ENCODE measurements at regions not wholly inside any gene's neighbourhood (a gene's known extent, or its start where the extent isn't known, plus 50 kb on each side); places are given as distances from the start of the nearest gene placed in this dataset.

DNA sequence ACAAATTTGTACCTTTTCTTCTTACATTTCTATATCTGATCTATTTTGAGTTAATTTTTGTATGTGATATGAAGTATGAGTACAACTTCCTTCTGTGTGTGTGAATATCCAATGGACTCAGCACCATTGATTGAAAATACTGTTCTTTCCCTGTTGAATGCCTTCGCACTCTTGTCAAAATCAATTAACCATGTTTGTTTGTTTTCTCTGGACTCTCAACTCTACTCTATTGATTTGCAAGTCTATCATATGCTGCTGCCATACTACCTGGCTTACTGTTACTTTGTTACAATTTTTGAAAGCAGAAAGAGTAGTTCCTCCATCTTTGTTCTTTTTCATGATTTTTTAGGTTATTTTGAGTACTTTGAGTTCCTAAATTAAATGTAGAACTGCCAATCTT is 1437.4 kb upstream of the SPRY2 start:
- no peaks in the 10 kb centered on the region for H3K4me1 ChIP-seq
- no peaks in the 10 kb centered on the region for H3K27me3 ChIP-seq
- H3K36me3 ChIP-seq: no peaks in the 10 kb centered on the region
- no peak for DNase-seq
- H3K4me3 ChIP-seq: no peak overlapping the region
- no peaks in the 10 kb centered on the region for H3K9me3 ChIP-seq (replicated peaks)
- H3K27ac ChIP-seq: no peak overlapping the region

- Histone ChIP-seq H3K4me3 (no peak overlapping the region), H3K36me3 (no peaks in the 10 kb centered on the region), H3K27ac (no peak overlapping the region), H3K27me3 (no peaks in the 10 kb centered on the region), H3K9me3 (replicated peaks) (no peaks in the 10 kb centered on the region), H3K4me1 (no peaks in the 10 kb centered on the region)
- DNase-seq: no peak
Measured at GRCh38 chr13:81773263-81773662, 1432.3 kb upstream of the SPRY2 start.

DNA sequence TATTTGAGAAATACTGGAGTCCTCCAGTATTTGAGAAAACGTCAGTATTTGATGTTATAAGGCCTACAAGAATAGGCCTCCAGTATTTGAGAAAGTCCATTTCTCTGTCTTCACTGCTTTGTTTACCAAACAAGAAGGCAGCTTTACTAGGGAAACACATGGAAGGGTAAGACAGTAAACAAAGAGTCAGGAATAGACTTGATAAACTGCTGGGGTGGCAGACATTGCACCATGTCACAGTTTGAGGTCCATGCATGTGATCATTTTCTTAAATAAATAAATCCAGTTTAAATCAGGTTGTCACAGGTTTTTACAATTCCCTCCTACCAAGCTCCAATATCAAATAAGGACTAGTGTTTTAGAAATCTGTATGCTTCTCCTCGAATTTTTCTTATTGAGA is 1431.0 kb upstream of the SPRY2 start:
- Histone ChIP-seq H3K4me3 (no peak overlapping the region), H3K4me1 (no peaks in the 10 kb centered on the region), H3K27ac (no peak overlapping the region), H3K27me3 (no peaks in the 10 kb centered on the region), H3K36me3 (no peaks in the 10 kb centered on the region), H3K9me3 (replicated peaks) (no peaks in the 10 kb centered on the region)
- DNase-seq: no peak

- H3K27me3 ChIP-seq: no peaks in the 10 kb centered on the region
- DNase-seq: no peak
- H3K9me3 ChIP-seq (replicated peaks): no peaks in the 10 kb centered on the region
- no peaks in the 10 kb centered on the region for H3K36me3 ChIP-seq
- H3K4me3 ChIP-seq: no peak overlapping the region
- H3K27ac ChIP-seq: no peak overlapping the region
- H3K4me1 ChIP-seq: no peaks in the 10 kb centered on the region
Measured at GRCh38 chr13:81770868-81771505, 1430.1 kb upstream of the SPRY2 start.

- no peaks in the 10 kb centered on the region for H3K9me3 ChIP-seq (replicated peaks)
- no peak overlapping the region for H3K27ac ChIP-seq
- H3K4me1 ChIP-seq: no peaks in the 10 kb centered on the region
- DNase-seq: no peak
- H3K36me3 ChIP-seq: no peaks in the 10 kb centered on the region
- H3K27me3 ChIP-seq: no peaks in the 10 kb centered on the region
- H3K4me3 ChIP-seq: no peak overlapping the region
Measured at GRCh38 chr13:81762449-81762848, 1421.5 kb upstream of the SPRY2 start.

- Histone ChIP-seq H3K4me1 (no peaks in the 10 kb centered on the region), H3K9me3 (replicated peaks) (no peaks in the 10 kb centered on the region), H3K27ac (no peak overlapping the region), H3K4me3 (no peak overlapping the region), H3K27me3 (no peaks in the 10 kb centered on the region), H3K36me3 (no peaks in the 10 kb centered on the region)
- DNase-seq: no peak
Measured at GRCh38 chr13:81760316-81760715, 1419.4 kb upstream of the SPRY2 start.

GRCh38 chr13:81757348-81757970 is 1416.5 kb upstream of the SPRY2 start:
- no peak overlapping the region for H3K27ac ChIP-seq
- H3K4me3 ChIP-seq: no peak overlapping the region
- no peaks in the 10 kb centered on the region for H3K4me1 ChIP-seq
- no peaks in the 10 kb centered on the region for H3K36me3 ChIP-seq
- no peaks in the 10 kb centered on the region for H3K27me3 ChIP-seq
- DNase-seq: no peak
- H3K9me3 ChIP-seq (replicated peaks): no peaks in the 10 kb centered on the region

- Histone ChIP-seq H3K4me1 (peaks cover 5% of the 10 kb centered on the region), H3K4me3 (no peak overlapping the region), H3K9me3 (replicated peaks) (no peaks in the 10 kb centered on the region), H3K27me3 (no peaks in the 10 kb centered on the region), H3K27ac (no peak overlapping the region), H3K36me3 (no peaks in the 10 kb centered on the region)
- DNase-seq: peak; percentile 66 to 82
Measured at GRCh38 chr13:81745391-81745790, 1404.5 kb upstream of the SPRY2 start.

DNA sequence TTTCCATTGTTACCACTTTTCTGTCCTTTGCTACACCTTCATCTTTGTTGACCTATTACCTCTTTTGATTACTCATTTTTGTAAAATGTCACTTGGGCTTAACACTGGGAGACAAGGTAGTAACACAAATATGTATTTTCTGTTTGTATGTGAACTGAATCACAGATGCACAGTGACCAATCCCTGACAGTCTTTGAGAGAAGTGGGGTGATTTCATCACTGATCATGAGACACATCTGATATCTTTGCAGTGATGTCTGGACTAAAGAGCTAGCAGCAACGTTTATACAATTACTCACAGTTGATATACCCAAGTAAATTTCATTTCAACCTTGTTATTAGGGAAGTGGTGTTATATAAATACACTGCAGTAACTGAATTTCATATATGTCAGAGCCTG is 1397.4 kb upstream of the SPRY2 start:
- no peak for DNase-seq
- Histone ChIP-seq H3K27me3 (no peaks in the 10 kb centered on the region), H3K4me1 (no peaks in the 10 kb centered on the region), H3K36me3 (no peaks in the 10 kb centered on the region), H3K9me3 (replicated peaks) (no peaks in the 10 kb centered on the region), H3K4me3 (no peak overlapping the region), H3K27ac (no peak overlapping the region)

DNA sequence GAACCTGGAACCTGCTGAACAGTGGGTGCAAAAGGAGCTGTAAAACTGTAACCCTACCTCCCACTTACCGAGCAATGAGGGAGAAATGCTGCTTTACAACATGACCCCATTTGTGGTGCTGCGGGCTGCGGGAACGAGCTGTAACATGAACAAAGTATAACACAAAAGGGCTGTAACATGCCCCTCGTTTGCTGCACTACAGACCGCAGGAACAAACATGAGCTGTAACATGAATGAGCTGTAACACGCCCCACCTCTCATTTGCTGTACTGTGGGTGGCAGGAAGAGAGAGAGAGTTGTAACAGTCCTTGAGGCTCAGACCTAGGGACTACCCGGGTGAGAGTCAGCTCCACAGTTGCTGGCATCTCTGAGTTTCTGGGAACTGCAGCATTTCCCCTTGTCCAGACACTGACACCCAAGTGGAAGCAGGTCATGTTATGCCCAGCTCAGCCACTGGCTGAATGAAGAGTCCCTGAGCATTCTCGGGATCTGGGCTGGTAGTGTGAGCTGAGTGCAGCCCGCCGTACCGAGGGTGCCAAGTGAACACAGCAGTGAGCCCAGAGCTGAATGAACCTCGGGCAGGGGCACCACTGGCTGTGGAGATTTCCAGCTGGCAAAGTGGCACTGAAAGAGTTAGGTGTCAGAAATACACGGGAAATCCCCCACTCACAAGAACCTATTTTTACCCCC is 1385.3 kb upstream of the SPRY2 start:
- no peak overlapping the region for H3K4me3 ChIP-seq
- no peaks in the 10 kb centered on the region for H3K4me1 ChIP-seq
- no peaks in the 10 kb centered on the region for H3K9me3 ChIP-seq (replicated peaks)
- H3K36me3 ChIP-seq: no peaks in the 10 kb centered on the region
- DNase-seq: no peak
- H3K27me3 ChIP-seq: no peaks in the 10 kb centered on the region
- H3K27ac ChIP-seq: no peak overlapping the region

DNA sequence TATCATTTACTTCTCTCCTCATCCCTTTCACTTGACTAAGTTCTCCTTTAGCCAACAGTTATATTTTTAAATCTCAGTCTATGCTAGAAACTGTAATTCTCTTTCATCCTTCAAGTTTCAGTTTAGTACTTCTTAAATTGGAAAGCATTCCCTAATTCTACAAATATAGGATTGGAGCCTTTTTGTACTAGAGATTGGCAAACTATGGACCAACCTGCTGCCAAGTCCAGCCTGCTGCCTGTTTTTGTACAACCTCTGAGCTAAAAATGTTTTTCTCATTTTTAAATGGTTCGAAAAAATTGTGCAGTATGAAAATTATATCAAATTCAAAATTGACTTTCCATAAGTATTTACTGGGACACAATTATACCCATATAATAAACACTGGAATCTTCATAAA is 1381.5 kb upstream of the SPRY2 start:
- Histone ChIP-seq H3K36me3 (no peaks in the 10 kb centered on the region), H3K9me3 (replicated peaks) (no peaks in the 10 kb centered on the region), H3K4me1 (no peaks in the 10 kb centered on the region), H3K4me3 (no peak overlapping the region), H3K27me3 (no peaks in the 10 kb centered on the region), H3K27ac (no peak overlapping the region)
- no peak for DNase-seq

DNA sequence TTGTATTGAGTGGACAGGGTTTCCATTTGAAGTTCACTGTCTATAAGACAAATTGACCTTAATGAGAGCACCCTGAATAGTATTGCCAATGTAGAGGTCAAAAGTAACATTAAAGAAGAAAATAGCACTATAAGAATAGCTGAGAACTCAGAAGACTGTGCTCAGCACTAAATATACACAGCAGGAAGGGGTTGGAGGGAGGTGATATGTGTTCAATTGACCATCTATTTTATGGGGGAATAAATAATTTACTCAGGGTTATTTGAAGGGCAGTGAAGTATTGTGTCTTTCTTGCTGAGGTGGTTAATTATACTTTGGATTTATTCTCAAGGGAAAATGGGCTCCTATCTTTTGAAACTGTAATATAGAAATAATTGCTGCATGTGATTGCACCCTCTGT is 1380.5 kb upstream of the SPRY2 start:
- Histone ChIP-seq H3K27ac (no peak overlapping the region), H3K4me1 (no peaks in the 10 kb centered on the region), H3K9me3 (replicated peaks) (no peaks in the 10 kb centered on the region)

GRCh38 chr13:81714513-81714912 is 1373.6 kb upstream of the SPRY2 start:
- Histone ChIP-seq H3K4me1 (no peaks in the 10 kb centered on the region), H3K27me3 (no peaks in the 10 kb centered on the region), H3K27ac (no peak overlapping the region), H3K36me3 (no peaks in the 10 kb centered on the region), H3K4me3 (no peak overlapping the region), H3K9me3 (replicated peaks) (no peaks in the 10 kb centered on the region)
- no peak for DNase-seq

More for the DNA sequence above, 1380.5 kb upstream of the SPRY2 start:
- Histone ChIP-seq H3K27me3 (no peaks in the 10 kb centered on the region), H3K4me3 (no peak overlapping the region), H3K36me3 (no peaks in the 10 kb centered on the region)
- DNase-seq: no peak

GRCh38 chr13:81713201-81713600 is 1372.3 kb upstream of the SPRY2 start:
- H3K27me3 ChIP-seq: no peaks in the 10 kb centered on the region
- DNase-seq: no peak

DNA sequence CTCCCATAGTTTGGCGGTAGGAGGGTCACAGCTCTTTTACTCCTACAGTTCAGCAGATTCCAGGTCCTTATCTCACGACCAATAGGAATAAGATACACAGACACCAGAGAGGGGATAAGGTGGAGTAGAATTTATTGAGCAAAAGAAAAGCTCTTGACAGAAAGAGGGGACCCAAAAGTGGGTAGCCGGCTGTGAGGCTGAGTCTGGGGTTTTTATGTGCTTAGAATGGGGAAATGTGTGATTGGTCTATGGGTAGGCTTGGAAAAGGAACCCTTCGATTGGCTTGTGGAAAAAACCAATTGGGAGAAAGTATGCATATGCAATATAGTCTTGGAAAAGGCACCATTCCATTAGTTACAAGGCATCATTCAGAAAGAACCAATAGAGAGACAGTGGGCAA is 1356.9 kb upstream of the SPRY2 start:
- H3K27me3 ChIP-seq: no peaks in the 10 kb centered on the region
- H3K4me3 ChIP-seq: no peak overlapping the region
- no peak for DNase-seq
- H3K36me3 ChIP-seq: no peaks in the 10 kb centered on the region
- H3K27ac ChIP-seq: no peak overlapping the region
- H3K4me1 ChIP-seq: no peaks in the 10 kb centered on the region
- no peaks in the 10 kb centered on the region for H3K9me3 ChIP-seq (replicated peaks)

More at GRCh38 chr13:81713201-81713600, 1372.3 kb upstream of the SPRY2 start:
- Histone ChIP-seq H3K4me3 (no peak overlapping the region), H3K36me3 (no peaks in the 10 kb centered on the region), H3K9me3 (replicated peaks) (no peaks in the 10 kb centered on the region), H3K27ac (no peak overlapping the region), H3K4me1 (no peaks in the 10 kb centered on the region)

DNA sequence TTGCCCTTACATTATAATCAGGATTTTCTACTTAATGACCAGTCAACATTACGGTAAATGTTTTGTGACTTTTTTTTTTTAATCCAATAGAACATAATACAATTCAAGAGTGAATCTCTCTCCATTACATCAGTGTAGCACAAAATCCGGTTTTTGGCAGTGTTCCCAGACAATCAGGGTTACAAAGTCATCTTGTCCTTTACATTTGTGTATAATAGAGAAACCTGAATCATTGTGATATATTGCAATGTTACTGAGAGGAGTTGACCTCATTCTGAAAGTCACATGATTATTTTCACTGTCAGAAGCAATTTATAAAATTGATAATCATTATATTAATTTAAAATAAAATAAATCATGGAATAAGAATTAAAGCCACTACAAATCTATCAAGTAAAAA is 1346.0 kb upstream of the SPRY2 start:
- no peaks in the 10 kb centered on the region for H3K36me3 ChIP-seq
- peak; percentile 48 to 69 for DNase-seq
- no peaks in the 10 kb centered on the region for H3K4me1 ChIP-seq
- H3K27me3 ChIP-seq: no peaks in the 10 kb centered on the region
- H3K4me3 ChIP-seq: no peak overlapping the region
- no peak overlapping the region for H3K27ac ChIP-seq
- no peaks in the 10 kb centered on the region for H3K9me3 ChIP-seq (replicated peaks)
